ENCODE measurements at regions not wholly inside any gene's neighbourhood (a gene's known extent, or its start where the extent isn't known, plus 50 kb on each side); places are given as distances from the start of the nearest gene placed in this dataset.

DNA sequence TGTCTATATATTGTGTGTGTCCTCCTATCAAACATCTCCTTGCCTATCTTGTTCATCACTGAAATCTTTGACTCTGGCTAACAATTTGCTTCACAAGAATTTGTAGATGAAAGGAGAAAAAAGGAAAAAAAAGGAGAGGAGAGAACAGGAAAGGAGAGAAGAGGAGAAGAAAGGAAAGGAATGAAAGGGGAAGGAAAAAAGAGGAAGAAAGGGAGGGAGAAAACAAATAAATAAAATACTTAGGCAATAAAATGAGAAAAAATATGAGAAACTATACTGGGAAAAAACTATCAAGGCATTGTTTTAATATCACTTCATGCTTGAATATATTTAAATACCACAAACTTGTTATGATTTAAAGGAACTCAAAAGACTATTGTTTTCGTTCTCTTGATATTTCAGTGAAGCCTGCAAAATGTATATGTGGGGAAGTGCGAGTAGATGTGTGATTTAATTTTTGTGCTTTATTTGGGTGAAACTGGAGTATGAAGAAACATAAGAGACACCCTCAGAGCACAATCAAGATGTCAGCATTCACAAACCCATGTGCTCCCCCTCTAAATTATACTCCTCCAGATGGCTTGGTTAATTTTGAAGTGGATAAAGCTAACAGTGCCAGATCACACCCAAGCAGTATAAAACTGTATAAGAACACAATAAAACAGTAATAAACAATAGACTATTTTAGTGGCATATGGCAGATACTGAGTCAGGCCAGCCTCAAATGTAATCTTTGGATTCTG is 205.7 kb upstream of the SAMSN1 start:
- H3K4me3 ChIP-seq (ENCODE audit: low read length), result no peak overlapping the region
- DNase-seq (ENCODE audit: low read depth), result no peak
- TF ChIP-seq, protein P1, sequence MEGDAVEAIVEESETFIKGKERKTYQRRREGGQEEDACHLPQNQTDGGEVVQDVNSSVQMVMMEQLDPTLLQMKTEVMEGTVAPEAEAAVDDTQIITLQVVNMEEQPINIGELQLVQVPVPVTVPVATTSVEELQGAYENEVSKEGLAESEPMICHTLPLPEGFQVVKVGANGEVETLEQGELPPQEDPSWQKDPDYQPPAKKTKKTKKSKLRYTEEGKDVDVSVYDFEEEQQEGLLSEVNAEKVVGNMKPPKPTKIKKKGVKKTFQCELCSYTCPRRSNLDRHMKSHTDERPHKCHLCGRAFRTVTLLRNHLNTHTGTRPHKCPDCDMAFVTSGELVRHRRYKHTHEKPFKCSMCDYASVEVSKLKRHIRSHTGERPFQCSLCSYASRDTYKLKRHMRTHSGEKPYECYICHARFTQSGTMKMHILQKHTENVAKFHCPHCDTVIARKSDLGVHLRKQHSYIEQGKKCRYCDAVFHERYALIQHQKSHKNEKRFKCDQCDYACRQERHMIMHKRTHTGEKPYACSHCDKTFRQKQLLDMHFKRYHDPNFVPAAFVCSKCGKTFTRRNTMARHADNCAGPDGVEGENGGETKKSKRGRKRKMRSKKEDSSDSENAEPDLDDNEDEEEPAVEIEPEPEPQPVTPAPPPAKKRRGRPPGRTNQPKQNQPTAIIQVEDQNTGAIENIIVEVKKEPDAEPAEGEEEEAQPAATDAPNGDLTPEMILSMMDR (conservative IDR thresholded peaks at IDR 0.05; ENCODE audit: low read depth, low read length), result no peak

GRCh38 chr21:14751011-14751410 is 204.9 kb upstream of the SAMSN1 start:
- TF ChIP-seq, protein P1 (conservative IDR thresholded peaks at IDR 0.05; ENCODE audit: low read depth, low read length), result no peak
- no peak for DNase-seq (ENCODE audit: low read depth)
- no peak overlapping the region for H3K4me3 ChIP-seq (ENCODE audit: low read length)

GRCh38 chr21:14750041-14750440 is 203.9 kb upstream of the SAMSN1 start:
- H3K4me3 ChIP-seq (ENCODE audit: low read length), result no peak overlapping the region
- DNase-seq (ENCODE audit: low read depth), result no peak
- TF ChIP-seq, protein P1 (conservative IDR thresholded peaks at IDR 0.05; ENCODE audit: low read depth, low read length), result no peak

DNA sequence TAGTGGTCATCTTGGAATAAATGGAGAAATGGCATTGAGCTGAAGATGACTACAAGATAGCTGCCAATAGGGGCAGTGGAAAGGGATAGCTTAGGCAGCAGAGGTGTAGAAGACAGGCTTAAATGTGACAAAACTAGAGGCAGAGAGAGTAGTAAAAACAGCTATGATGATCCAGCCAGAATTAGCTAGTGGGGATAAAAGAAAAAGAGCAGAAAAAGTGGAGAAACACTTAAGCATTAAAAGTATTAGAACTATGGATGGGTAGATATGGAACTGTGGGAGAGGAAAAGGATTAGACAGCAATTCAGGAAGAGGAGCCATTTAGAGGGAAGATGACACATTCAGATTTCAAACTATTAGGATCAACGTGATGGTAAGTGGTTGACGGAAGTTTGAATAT is 202.5 kb upstream of the SAMSN1 start:
- DNase-seq (ENCODE audit: low read depth), result no peak
- no peak overlapping the region for H3K4me3 ChIP-seq (ENCODE audit: low read length)
- TF ChIP-seq, protein P1 (conservative IDR thresholded peaks at IDR 0.05; ENCODE audit: low read depth, low read length), result no peak

- no peak overlapping the region for H3K4me3 ChIP-seq (ENCODE audit: low read length)
- no peak for DNase-seq (ENCODE audit: low read depth)
- TF ChIP-seq, protein P1 (conservative IDR thresholded peaks at IDR 0.05; ENCODE audit: low read depth, low read length), result no peak
Observed at GRCh38 chr21:14744368-14744767, 198.3 kb upstream of the SAMSN1 start.

DNA sequence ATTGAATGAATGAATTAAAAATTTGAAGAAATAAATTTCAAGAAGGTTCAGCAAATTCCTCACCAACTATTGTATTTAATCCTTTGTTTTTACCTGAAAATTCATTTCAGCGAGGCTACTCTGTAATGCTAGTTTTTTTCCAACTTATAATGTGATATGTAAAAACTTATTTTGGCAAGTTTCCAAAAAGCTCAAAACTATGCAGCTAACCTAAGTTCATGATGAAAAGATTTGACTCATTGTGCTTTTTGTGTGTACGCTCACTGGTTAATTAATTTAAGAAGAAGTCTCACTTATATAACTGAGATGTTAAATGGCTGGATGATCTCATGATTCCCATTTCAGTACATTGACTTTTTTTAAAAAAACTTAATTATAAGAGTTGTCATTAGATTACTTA is 196.0 kb upstream of the SAMSN1 start:
- DNase-seq (ENCODE audit: low read depth), result peak; percentile 51

DNA sequence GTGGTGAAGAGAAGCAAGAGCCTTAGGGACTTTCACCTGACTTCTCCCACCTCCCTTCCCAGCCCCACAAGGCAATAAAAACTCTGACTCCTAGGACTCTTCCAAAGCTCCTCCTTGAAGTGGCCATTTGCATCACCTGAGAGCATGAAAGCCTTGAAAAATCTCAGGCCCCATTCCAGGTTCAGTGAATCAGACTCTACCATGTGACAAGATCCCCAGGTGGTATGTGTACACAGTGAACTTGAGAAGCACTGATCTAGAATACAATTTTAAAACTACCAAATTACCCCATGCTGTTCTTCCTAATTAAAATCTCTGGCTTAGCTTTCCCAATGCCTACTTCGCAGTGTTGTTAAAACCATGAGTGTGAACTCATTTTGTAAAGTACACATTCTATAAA is 195.1 kb upstream of the SAMSN1 start:
- DNase-seq (ENCODE audit: low read depth), result no peak
- H3K4me3 ChIP-seq (ENCODE audit: low read length), result no peak overlapping the region
- TF ChIP-seq, protein P1 (conservative IDR thresholded peaks at IDR 0.05; ENCODE audit: low read depth, low read length), result no peak

More for the DNA sequence above, 196.0 kb upstream of the SAMSN1 start:
- TF ChIP-seq, protein P1 (conservative IDR thresholded peaks at IDR 0.05; ENCODE audit: low read depth, low read length), result no peak
- no peak overlapping the region for H3K4me3 ChIP-seq (ENCODE audit: low read length)
